ENCODE measurements at regions not wholly inside any gene's neighbourhood (a gene's known extent, or its start where the extent isn't known, plus 50 kb on each side); places are given as distances from the start of the nearest gene placed in this dataset.
"Not testable (repeated sequence)": the region's sequence is repeated elsewhere in the genome, so short reads cannot be mapped to it uniquely, and the experiment has no call there.

DNA sequence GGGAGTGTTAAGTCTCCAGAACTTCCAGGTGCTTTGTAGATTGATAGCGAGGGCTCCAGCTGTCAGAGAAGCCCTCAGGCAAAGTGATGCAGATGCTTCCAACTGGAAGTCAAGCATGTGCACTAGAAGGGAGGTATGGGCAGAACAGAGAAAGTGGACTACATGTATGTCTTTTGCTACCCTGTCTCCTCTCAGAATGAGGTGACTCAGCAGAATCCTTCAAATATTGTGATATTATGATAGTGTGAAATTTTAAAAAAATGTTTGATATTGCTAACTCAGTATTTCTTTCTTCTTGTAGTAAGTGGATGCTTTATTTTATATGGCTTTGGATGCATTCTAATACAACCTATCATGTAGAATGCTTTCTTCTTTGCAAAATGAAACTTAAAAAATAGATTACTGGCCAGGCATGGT, 138.9 kb upstream of the SVIL start:
- no peak for DNase-seq
- Histone ChIP-seq H3K27ac (no peak overlapping the region), H3K4me3 (no peak overlapping the region), H3K4me1 (no peaks in the 10 kb centered on the region), H3K36me3 (no peaks in the 10 kb centered on the region), H3K27me3 (no peaks in the 10 kb centered on the region), H3K9me3 (replicated peaks) (peaks cover 9% of the 10 kb centered on the region; the same call in 1 of the 2 replicates)

DNA sequence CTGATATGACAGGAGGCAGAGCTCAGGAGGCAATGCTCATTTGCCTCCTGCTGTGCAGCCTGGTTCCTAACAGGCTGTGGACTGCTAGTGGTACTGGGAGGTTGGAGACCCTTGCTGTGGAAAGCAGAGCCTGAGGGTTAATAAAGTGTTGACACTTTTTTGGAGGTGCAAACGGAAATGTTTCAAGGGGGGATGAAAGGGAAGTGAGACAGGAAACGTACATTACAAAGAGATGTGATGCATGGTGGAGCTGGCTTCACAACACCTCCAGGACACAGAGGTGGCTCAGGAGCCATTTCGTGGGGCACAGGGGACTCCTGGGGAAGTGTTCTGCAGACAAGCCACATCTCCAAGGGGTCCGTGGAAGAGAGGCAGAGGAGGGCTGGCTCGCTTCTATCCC, 137.6 kb upstream of the SVIL start:
- no peak overlapping the region for H3K27ac ChIP-seq
- H3K4me1 ChIP-seq = no peaks in the 10 kb centered on the region
- H3K4me3 ChIP-seq = no peak overlapping the region
- H3K9me3 ChIP-seq (replicated peaks) = peaks cover 9% of the 10 kb centered on the region; the same call in 1 of the 2 replicates
- H3K27me3 ChIP-seq = no peaks in the 10 kb centered on the region
- H3K36me3 ChIP-seq = no peaks in the 10 kb centered on the region
- no peak for DNase-seq

DNA sequence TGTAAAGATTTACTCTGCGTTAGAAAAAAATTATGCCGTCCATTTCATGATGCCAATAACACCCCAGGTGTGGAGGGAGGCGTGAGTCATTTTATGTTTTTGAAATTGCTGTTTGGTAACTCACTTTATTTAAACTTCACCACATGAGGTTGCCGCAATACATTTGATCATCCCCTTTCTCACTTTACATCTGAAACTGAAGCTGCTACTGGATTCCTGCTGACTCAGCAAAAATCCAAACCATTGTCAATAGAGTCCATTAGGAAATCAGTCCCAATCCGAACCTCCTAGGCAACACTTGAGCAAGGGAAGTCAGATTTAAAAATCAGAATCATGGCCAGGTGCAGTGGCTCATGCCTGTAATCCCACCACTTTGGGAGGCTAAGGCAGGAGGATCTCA, 136.6 kb upstream of the SVIL start:
- H3K27ac ChIP-seq = no peak overlapping the region
- no peak overlapping the region for H3K4me3 ChIP-seq
- H3K27me3 ChIP-seq = no peaks in the 10 kb centered on the region

DNA sequence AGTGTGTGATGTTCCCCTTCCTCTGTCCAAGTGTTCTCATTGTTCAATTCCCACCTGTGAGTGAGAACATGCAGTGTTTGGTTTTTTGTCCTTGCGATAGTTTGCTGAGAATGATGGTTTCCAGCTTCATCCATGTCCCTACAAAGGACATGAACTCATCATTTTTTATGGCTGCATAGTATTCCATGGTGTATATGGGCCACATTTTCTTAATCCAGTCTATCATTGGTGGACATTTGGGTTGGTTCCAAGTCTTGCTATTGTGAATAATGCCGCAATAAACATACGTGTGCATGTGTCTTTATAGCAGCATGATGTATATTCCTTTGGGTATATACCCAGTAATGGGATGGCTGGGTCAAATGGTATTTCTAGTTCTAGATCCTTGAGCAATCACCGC, 134.5 kb upstream of the SVIL start:
- not testable (repeated sequence) for H3K27ac ChIP-seq; DNase-seq; H3K4me3 ChIP-seq; H3K4me1 ChIP-seq; H3K27me3 ChIP-seq; H3K9me3 ChIP-seq (replicated peaks); H3K36me3 ChIP-seq

More for the DNA sequence above, 136.6 kb upstream of the SVIL start:
- no peak for DNase-seq
- Histone ChIP-seq H3K9me3 (replicated peaks) (peaks cover 9% of the 10 kb centered on the region; the same call in 1 of the 2 replicates), H3K36me3 (no peaks in the 10 kb centered on the region), H3K4me1 (no peaks in the 10 kb centered on the region)

DNA sequence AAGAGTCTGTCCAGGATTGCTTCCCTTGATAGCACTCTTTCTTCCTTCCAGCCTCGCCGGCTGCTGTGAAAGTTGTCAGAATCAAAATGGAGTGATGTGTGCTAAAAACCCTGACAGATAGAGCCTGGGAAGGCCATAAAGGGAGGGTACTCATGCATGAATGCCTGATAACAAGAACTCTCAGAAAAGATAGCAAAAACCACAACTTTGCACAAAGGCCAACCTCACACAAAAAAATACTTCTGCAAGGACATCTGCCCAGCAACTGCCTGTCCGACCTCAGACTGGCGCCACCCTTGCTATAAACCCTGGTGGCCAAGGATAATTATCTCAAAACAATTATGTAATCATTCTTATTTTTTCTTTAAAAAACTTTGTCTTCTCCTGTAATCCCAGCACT, 133.2 kb upstream of the SVIL start:
- no peaks in the 10 kb centered on the region for H3K36me3 ChIP-seq
- no peak for DNase-seq

DNA sequence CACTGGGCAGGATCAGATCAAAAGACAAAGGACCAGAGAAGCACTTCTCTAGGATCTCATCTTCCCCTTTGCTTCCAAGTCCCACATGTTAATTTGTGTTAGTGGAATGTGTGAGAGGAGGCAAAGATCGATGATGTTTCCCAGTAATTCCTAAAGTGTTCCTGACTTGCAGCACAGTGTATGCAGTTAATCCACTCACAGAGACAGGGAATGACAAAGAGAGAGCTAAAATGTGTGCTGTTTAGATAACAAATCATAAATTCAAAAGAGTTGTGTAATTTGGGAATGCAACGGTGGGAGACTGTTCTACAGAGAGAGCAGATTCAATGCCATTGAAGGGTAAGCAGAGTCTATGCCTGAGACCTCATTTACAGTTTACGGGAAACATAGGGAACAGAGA, 132.0 kb upstream of the SVIL start:
- no peak overlapping the region for H3K27ac ChIP-seq

More for the DNA sequence above, 133.2 kb upstream of the SVIL start:
- H3K27me3 ChIP-seq = no peaks in the 10 kb centered on the region
- H3K27ac ChIP-seq = no peak overlapping the region
- H3K4me1 ChIP-seq = peaks cover 8% of the 10 kb centered on the region; the same call in 1 of the 2 replicates
- H3K9me3 ChIP-seq (replicated peaks) = peaks cover 9% of the 10 kb centered on the region; the same call in 1 of the 2 replicates
- H3K4me3 ChIP-seq = no peak overlapping the region

DNA sequence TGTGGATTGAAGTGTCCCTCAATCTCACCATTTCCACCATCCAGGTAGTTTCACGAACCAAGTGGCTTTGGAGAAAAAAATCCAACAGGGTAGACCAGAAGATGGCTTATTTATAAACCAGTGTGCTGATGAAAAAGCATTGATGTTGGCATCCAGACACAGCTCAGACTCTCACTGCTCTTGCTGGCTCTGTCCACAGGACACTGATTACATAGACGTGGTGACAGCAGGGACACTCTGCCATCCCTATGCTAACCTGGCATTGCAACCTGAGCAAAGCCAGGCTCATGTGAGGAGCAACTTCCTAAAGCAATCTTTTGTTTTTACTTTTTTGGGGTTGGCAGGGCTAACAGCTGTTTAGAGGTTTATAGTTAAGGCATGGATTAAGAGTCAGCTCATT, 130.6 kb upstream of the SVIL start:
- no peak for DNase-seq
- Histone ChIP-seq H3K27ac (no peak overlapping the region), H3K9me3 (replicated peaks) (peaks cover 9% of the 10 kb centered on the region; the same call in 1 of the 2 replicates), H3K4me1 (peaks cover 8% of the 10 kb centered on the region; the same call in 1 of the 2 replicates), H3K36me3 (no peaks in the 10 kb centered on the region), H3K4me3 (no peak overlapping the region), H3K27me3 (no peaks in the 10 kb centered on the region)

More for the DNA sequence above, 132.0 kb upstream of the SVIL start:
- peaks cover 8% of the 10 kb centered on the region; the same call in 1 of the 2 replicates for H3K4me1 ChIP-seq
- no peak overlapping the region for H3K4me3 ChIP-seq
- no peaks in the 10 kb centered on the region for H3K27me3 ChIP-seq
- H3K36me3 ChIP-seq = no peaks in the 10 kb centered on the region
- no peak for DNase-seq
- peaks cover 9% of the 10 kb centered on the region; the same call in 1 of the 2 replicates for H3K9me3 ChIP-seq (replicated peaks)

DNA sequence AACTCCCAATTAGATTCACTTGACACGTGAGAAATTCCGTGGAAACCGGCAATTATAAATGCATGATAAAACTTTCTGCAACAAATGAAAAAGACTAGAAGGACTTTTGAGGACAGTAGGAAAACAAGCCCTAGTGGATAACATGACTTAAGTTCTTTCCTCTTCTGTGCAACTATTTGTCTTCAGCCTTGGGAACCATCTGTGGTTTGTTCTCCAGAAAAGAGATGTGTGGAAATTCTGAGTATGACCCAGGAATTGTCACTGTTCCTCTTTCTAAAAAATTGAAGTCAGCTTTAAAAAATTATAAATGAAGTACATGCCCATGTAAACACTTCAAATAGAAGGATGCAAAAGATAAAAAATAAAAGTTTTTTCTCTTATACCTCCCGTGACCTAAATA, 128.6 kb upstream of the SVIL start:
- H3K9me3 ChIP-seq (replicated peaks) = no peaks in the 10 kb centered on the region
- DNase-seq = no peak
- H3K4me1 ChIP-seq = peaks cover 8% of the 10 kb centered on the region; the same call in 1 of the 2 replicates
- no peak overlapping the region for H3K4me3 ChIP-seq
- no peaks in the 10 kb centered on the region for H3K36me3 ChIP-seq
- no peaks in the 10 kb centered on the region for H3K27me3 ChIP-seq
- no peak overlapping the region for H3K27ac ChIP-seq

DNA sequence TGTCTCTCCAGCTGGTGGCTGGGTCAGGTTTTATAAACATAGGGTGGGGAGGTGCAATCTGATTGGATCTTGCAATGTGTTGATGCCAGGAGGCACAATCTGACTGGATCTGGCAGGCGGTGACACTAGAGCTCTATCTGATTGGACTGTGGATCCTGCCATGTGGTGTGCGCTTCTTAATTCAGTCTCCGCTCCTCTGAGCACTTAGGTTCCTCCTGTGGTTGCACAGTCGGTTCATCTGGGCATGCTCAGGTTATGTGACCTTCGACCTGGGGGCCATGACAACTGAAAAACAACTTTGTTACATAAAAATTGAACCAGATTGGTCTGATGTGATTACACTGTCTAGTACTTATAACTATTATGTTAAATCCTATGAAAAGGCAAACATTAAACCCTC, 127.1 kb upstream of the SVIL start:
- Histone ChIP-seq H3K27me3 (no peaks in the 10 kb centered on the region), H3K27ac (no peak overlapping the region), H3K36me3 (no peaks in the 10 kb centered on the region), H3K4me3 (no peak overlapping the region), H3K4me1 (peaks cover 8% of the 10 kb centered on the region; the same call in 1 of the 2 replicates), H3K9me3 (replicated peaks) (no peaks in the 10 kb centered on the region)
- peak in 1 of 2 experiments; percentile 24 for DNase-seq

DNA sequence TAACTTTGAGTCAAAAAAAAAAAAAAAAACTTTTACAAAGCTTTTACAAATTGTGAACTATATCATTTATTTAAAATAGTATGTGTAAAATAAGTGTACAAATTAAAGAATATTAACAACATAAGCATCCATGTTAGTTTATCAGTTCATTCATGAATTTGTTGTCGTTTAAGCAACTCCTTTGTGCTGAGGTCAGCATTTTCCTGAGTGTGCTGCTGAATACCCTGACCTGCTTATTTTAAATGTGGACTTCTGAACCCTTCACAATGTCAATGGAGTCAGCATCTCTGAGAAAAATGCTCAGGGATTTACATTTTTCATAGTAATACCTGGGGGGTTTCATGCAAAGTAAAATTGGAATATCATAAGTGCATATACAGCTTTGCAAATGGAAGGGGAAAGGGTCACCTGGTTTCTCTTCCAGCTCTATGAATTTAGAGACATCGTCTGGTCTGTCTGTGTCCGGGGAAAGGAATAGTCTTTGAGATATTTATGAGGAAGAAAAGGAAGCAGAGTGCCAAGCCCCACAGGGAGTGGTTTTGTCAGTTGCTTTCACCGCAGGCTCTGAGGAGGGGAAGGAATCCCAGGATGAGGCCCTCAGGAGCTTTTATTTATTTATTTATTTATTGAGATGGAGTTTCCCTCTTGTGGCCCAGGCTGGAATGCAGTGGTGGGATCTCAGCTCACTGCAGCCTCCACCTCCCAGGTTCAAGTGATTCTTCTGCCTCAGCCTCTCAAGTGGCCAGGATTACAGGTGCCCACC, 125.5 kb upstream of the SVIL start:
- peaks cover 2% of the 10 kb centered on the region; the same call in 1 of the 2 replicates for H3K4me1 ChIP-seq
- no peak for DNase-seq
- no peaks in the 10 kb centered on the region for H3K36me3 ChIP-seq
- H3K4me3 ChIP-seq = no peak overlapping the region
- no peak overlapping the region for H3K27ac ChIP-seq
- H3K27me3 ChIP-seq = no peaks in the 10 kb centered on the region
- H3K9me3 ChIP-seq (replicated peaks) = no peaks in the 10 kb centered on the region

DNA sequence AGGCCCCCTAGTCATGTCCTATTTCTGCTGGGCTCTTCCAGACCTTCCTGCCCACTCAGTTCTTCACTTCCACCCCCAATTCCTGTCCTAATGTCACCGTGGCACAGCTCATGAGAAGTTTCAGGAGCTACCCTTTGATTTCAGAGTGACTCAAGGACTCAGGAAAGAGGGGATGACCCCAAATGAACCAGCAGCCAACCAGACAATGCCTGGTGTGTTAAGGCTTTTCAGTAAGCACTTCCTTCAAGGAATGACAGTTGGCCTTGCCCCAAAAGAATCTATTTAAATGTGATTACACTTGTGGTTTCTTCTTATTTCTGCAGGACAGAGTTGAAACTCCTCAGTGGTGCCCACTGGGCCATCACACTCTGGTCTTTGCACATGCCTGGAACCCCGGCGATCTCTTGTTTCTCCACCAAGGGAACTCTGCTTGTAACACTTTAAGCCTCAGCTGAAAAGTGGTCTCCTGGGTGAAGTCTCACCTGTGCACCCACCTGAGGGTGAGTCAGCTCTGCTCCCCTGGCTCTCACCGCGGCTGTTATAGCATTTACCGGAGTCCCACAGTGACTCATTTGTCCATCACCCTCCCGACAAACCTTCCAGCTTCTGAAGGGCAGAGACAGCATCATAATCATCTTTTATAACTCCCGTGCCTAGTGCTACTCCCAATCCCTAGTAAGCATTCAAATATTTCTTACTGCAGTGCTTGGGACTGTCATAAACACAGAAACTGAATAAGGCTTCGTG, 123.0 kb upstream of the SVIL start:
- Histone ChIP-seq H3K9me3 (replicated peaks) (no peaks in the 10 kb centered on the region), H3K27me3 (peaks cover under 1% of the 10 kb centered on the region), H3K4me3 (no peak overlapping the region), H3K4me1 (peaks cover 2% of the 10 kb centered on the region), H3K36me3 (no peaks in the 10 kb centered on the region), H3K27ac (no peak overlapping the region)
- no peak for DNase-seq

DNA sequence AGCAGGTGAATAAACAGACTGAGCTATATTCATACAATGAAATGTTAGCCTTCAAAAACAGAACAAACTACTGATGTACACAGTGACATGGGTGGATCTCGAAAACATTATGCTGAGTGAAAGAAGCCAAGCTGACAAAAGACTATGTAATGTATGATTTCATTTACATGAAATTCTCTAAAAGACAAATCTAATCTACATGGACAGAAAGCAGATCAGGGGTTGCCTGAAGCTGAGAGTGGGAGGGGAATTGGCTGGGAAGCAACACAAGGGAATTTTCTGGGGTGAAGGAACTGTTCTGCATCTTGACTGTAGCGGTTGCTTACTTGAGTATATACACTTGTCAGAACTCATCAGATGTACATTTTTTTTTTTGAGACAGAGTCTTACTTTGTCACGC, 121.7 kb upstream of the SVIL start:
- Histone ChIP-seq H3K27ac (no peak overlapping the region), H3K4me1 (peaks cover 2% of the 10 kb centered on the region), H3K36me3 (no peaks in the 10 kb centered on the region), H3K9me3 (replicated peaks) (no peaks in the 10 kb centered on the region), H3K4me3 (no peak overlapping the region), H3K27me3 (peaks cover 3% of the 10 kb centered on the region)
- no peak for DNase-seq

DNA sequence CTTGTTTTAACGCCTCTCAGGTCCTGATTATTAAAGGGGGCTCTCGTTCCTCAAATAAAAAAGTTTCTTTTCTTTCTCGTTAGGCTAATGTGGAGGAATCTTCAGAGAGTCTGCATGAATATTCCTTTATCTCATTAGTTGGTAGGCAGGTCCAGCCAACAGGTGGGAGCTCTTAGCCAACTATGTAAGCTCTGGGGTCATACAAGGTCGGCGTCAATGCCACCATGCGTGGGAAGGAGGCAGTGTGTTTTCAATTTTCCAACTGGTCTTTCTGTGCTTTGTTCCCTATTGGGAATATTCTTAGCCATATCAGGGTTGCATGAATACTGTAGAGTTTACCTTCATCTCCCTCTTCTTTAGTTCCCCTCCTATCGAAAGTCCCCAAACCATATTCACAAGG, 118.5 kb upstream of the SVIL start:
- Histone ChIP-seq H3K36me3 (no peaks in the 10 kb centered on the region), H3K27me3 (peaks cover 3% of the 10 kb centered on the region)

DNA sequence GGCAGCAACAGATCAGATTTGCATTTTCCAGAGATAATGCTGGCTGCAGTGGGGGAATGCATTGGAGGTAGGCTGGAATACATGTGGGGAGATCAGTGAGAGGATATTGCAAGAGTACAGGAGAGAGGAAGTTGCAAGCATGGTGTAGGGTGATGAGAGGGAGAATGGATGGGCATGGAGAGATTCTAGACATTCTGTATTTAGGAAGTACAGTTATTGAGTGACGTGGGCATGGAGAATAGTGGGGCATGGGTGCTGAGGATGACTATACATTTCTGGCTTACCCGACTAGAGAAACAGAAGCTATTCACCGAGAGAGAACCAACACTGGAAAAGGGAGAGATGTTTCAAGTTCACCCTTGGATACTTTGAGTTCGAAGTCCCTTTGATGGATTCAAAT, 116.9 kb upstream of the SVIL start:
- DNase-seq = no peak
- peaks cover 13% of the 10 kb centered on the region for H3K4me1 ChIP-seq

More for the DNA sequence above, 118.5 kb upstream of the SVIL start:
- H3K4me1 ChIP-seq = peaks cover 6% of the 10 kb centered on the region
- no peaks in the 10 kb centered on the region for H3K9me3 ChIP-seq (replicated peaks)
- H3K4me3 ChIP-seq = no peak overlapping the region
- DNase-seq = no peak
- no peak overlapping the region for H3K27ac ChIP-seq

DNA sequence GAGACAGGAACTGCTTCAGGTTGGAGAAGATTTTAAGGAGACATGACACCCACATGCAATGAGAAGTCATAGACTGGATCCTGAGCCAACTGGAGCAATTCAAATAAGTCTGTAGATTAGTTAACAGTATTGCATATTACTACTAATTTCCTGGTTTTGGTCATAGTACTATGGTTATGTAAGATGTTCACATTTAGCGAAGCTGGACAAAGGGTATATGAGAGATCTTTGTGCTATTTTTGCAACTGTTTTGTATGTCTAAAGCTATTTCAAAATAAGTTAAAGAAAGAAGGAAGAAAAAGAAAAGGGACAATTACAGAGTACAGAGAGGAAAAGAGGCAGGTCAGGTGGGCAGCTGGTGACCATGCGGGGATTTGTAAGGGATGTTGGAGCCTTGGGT, 116.5 kb upstream of the SVIL start:
- Histone ChIP-seq H3K4me3 (no peak overlapping the region), H3K4me1 (peaks cover 14% of the 10 kb centered on the region), H3K27me3 (peaks cover 3% of the 10 kb centered on the region), H3K9me3 (replicated peaks) (no peaks in the 10 kb centered on the region), H3K27ac (no peak overlapping the region), H3K36me3 (no peaks in the 10 kb centered on the region)
- DNase-seq = no peak

More for the DNA sequence above, 116.9 kb upstream of the SVIL start:
- no peaks in the 10 kb centered on the region for H3K9me3 ChIP-seq (replicated peaks)
- peaks cover 3% of the 10 kb centered on the region for H3K27me3 ChIP-seq
- no peaks in the 10 kb centered on the region for H3K36me3 ChIP-seq
- H3K27ac ChIP-seq = no peak overlapping the region
- no peak overlapping the region for H3K4me3 ChIP-seq
